Gastrocnemius medialis (tissue), 4 donors: ENCODE measurements at regions not wholly inside any gene's neighbourhood (a gene's known extent, or its start where the extent isn't known, plus 50 kb on each side); places are given as distances from the start of the nearest gene placed in this dataset.

ENCODE experiments used
- CTCF ChIP-seq, 5 experiments: fragments of 450-650 bp in 3 of 5; fragments of 200-600 bp in 2 of 5; sonication (generic) in 2 of 5; IDR thresholded peaks in 4 of 5; conservative IDR thresholded peaks in 1 of 5; 1 replicate in 4 of 5; 2 replicates in 1 of 5; pipeline ENCODE4 v1.5.1; 2016 to 2019; ENCODE audit warnings: antibody characterized with exemption in 5 of 5, mild to moderate bottlenecking in 3 of 5, moderate library complexity in 3 of 5
- POLR2A ChIP-seq, 2 donors: fragments of 450-650 bp; IDR thresholded peaks; one replicate each; pipeline ENCODE4 v1.6.1; 2017; ENCODE audit warnings: antibody characterized with exemption in 2 of 2, mild to moderate bottlenecking in 2 of 2, moderate library complexity in 2 of 2

- TF ChIP-seq CTCF (IDR thresholded peaks at IDR 0.05 in 4 of 5, conservative IDR thresholded peaks at IDR 0.05 in 1 of 5) (no peak), POLR2A (IDR thresholded peaks at IDR 0.05) (no peak)
Observed at GRCh38 chr6:119446115-119446554, 96.6 kb upstream of the MAN1A1 start.
